Parathyroid adenoma (tissue), 2 donors: ENCODE measurements at regions not wholly inside any gene's neighbourhood (a gene's known extent, or its start where the extent isn't known, plus 50 kb on each side); places are given as distances from the start of the nearest gene placed in this dataset.

Experiments used
- H2AFZ ChIP-seq: fragments of 300-600 bp; sonication (generic); one replicate; pipeline ENCODE4 v1.7.0; 2017; ENCODE audit warnings: antibody characterized with exemption, mild to moderate bottlenecking
- H3K27ac ChIP-seq: fragments of 300-600 bp; sonication (generic); one replicate; pipeline ENCODE4 v1.7.0; 2017
- H3K27me3 ChIP-seq: fragments of 300-600 bp; sonication (generic); one replicate; pipeline ENCODE4 v1.7.0; 2017; ENCODE audit warnings: low read length; ENCODE audit not compliant: control insufficient read depth, insufficient read depth
- H3K36me3 ChIP-seq: fragments of 300-600 bp; sonication (generic); one replicate; pipeline ENCODE4 v1.7.0; 2017; ENCODE audit warnings: low read length; ENCODE audit not compliant: control insufficient read depth, insufficient read depth
- H3K4me1 ChIP-seq: fragments of 300-600 bp; sonication (generic); one replicate; pipeline ENCODE4 v1.7.0; 2017; ENCODE audit warnings: control low read depth
- H3K4me2 ChIP-seq: fragments of 300-600 bp; sonication (generic); one replicate; pipeline ENCODE4 v1.7.0; 2017; ENCODE audit warnings: low read length
- H3K4me3 ChIP-seq: fragments of 300-600 bp; sonication (generic); one replicate; pipeline ENCODE4 v1.7.0; 2017; ENCODE audit warnings: low read depth, low read length
- H3K79me2 ChIP-seq: fragments of 300-600 bp; sonication (generic); one replicate; pipeline ENCODE4 v1.7.0; 2017; ENCODE audit warnings: control low read depth
- H3K9ac ChIP-seq: fragments of 300-600 bp; sonication (generic); one replicate; pipeline ENCODE4 v1.7.0; 2017; ENCODE audit warnings: mild to moderate bottlenecking
- H3K9me3 ChIP-seq: fragments of 300-600 bp; sonication (generic); one replicate; pipeline ENCODE4 v1.7.0; 2017; ENCODE audit warnings: low read length; ENCODE audit not compliant: control insufficient read depth
- CTCF ChIP-seq: fragments of 300-600 bp; sonication (generic); IDR thresholded peaks from one replicate; pipeline ENCODE4 v1.7.0; 2017; ENCODE audit warnings: antibody characterized with exemption, mild to moderate bottlenecking
- donor health status: primary hyperparathyroidism.

DNA sequence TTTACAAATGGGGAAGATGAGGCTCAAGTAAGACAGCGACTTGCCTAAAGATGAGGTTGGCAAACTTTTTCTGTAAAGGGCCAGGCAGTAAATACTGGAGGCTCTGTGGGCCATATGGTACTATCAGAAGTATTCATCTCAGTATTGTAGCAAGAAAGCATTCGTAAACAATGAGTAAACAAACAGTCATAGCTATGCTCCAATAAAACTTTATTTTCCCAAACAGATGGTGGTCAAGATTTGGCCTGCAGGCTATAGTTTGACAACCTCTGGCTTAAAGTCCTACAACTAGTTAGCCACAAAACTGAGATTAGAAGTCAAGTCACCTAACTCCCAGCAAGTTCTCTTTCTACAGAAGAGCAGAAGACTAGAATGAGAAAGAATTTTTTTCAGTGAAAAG, 177.0 kb upstream of the NECTIN3 start:
- Histone ChIP-seq H3K36me3 (no peaks in the 10 kb centered on the region), H3K9ac (no peak overlapping the region), H3K79me2 (no peaks in the 10 kb centered on the region), H3K4me2 (no peak overlapping the region), H3K27me3 (no peaks in the 10 kb centered on the region), H3K4me1 (no peaks in the 10 kb centered on the region), H3K9me3 (no peaks in the 10 kb centered on the region), H2AFZ (no peak overlapping the region), H3K27ac (no peak overlapping the region), H3K4me3 (no peak overlapping the region)
- no peak for TF ChIP-seq CTCF

GRCh38 chr3:110895054-110895453, 176.6 kb upstream of the NECTIN3 start:
- Histone ChIP-seq H3K9me3 (no peaks in the 10 kb centered on the region), H3K36me3 (no peaks in the 10 kb centered on the region), H3K27me3 (no peaks in the 10 kb centered on the region), H3K4me3 (no peak overlapping the region), H2AFZ (no peak overlapping the region), H3K4me1 (no peaks in the 10 kb centered on the region), H3K9ac (no peak overlapping the region), H3K4me2 (no peak overlapping the region), H3K79me2 (no peaks in the 10 kb centered on the region), H3K27ac (no peak overlapping the region)
- TF ChIP-seq CTCF, result no peak

GRCh38 chr3:110897046-110897445, 174.6 kb upstream of the NECTIN3 start:
- Histone ChIP-seq H3K9me3 (no peaks in the 10 kb centered on the region), H3K36me3 (no peaks in the 10 kb centered on the region), H3K4me1 (no peaks in the 10 kb centered on the region), H3K4me3 (no peak overlapping the region), H2AFZ (no peak overlapping the region), H3K4me2 (no peak overlapping the region), H3K79me2 (no peaks in the 10 kb centered on the region), H3K9ac (no peak overlapping the region), H3K27me3 (no peaks in the 10 kb centered on the region), H3K27ac (no peak overlapping the region)
- TF ChIP-seq CTCF, result no peak

GRCh38 chr3:110900576-110900975, 171.0 kb upstream of the NECTIN3 start:
- Histone ChIP-seq H3K4me3 (no peak overlapping the region), H3K4me1 (no peaks in the 10 kb centered on the region), H2AFZ (no peak overlapping the region), H3K79me2 (no peaks in the 10 kb centered on the region), H3K27me3 (no peaks in the 10 kb centered on the region), H3K9me3 (no peaks in the 10 kb centered on the region), H3K9ac (no peak overlapping the region), H3K27ac (no peak overlapping the region), H3K36me3 (no peaks in the 10 kb centered on the region), H3K4me2 (no peak overlapping the region)
- TF ChIP-seq CTCF, result no peak

- Histone ChIP-seq H3K9me3 (no peaks in the 10 kb centered on the region), H3K4me2 (no peak overlapping the region), H2AFZ (no peak overlapping the region), H3K9ac (no peak overlapping the region), H3K27ac (no peak overlapping the region), H3K4me3 (no peak overlapping the region), H3K4me1 (no peaks in the 10 kb centered on the region), H3K79me2 (no peaks in the 10 kb centered on the region), H3K27me3 (no peaks in the 10 kb centered on the region), H3K36me3 (no peaks in the 10 kb centered on the region)
- no peak for TF ChIP-seq CTCF
Measured at GRCh38 chr3:110901536-110901935, 170.1 kb upstream of the NECTIN3 start.
